Endothelial cell (in vitro differentiated cells): ENCODE measurements at regions not wholly inside any gene's neighbourhood (a gene's known extent, or its start where the extent isn't known, plus 50 kb on each side); places are given as distances from the start of the nearest gene placed in this dataset.
"Not testable (repeated sequence)": the region's sequence is repeated elsewhere in the genome, so short reads cannot be mapped to it uniquely, and the experiment has no call there.

Experiments
- DNase-seq: peaks from one replicate; pipeline ENCODE4 v3.0.0; 2021; ENCODE audit warnings: low spot score
- H3K27ac Mint-ChIP-seq: one replicate; pipeline ENCODE4 v1.8.0; 2021; ENCODE audit warnings: mixed read lengths, inconsistent platforms; ENCODE audit not compliant: unreplicated experiment
- H3K27me3 Mint-ChIP-seq: one replicate; pipeline ENCODE4 v1.8.0; 2021; ENCODE audit warnings: mild to moderate bottlenecking, moderate library complexity, mixed read lengths, inconsistent platforms; ENCODE audit not compliant: unreplicated experiment
- H3K36me3 Mint-ChIP-seq: one replicate; pipeline ENCODE4 v1.8.0; 2021; ENCODE audit warnings: mild to moderate bottlenecking, low read depth, mixed read lengths, inconsistent platforms; ENCODE audit not compliant: unreplicated experiment
- H3K4me1 Mint-ChIP-seq: one replicate; pipeline ENCODE4 v1.8.0; 2021; ENCODE audit warnings: mild to moderate bottlenecking, mixed read lengths, inconsistent platforms; ENCODE audit not compliant: unreplicated experiment
- H3K4me3 Mint-ChIP-seq: one replicate; pipeline ENCODE4 v1.8.0; 2021; ENCODE audit warnings: mild to moderate bottlenecking, mixed read lengths, inconsistent platforms; ENCODE audit not compliant: unreplicated experiment
- H3K9me3 Mint-ChIP-seq: one replicate; pipeline ENCODE4 v1.8.0; 2021; ENCODE audit warnings: mixed read lengths, inconsistent platforms; ENCODE audit not compliant: unreplicated experiment
- CTCF ChIP-seq: fragments of 200-600 bp; sonication (generic); IDR thresholded peaks from one replicate; pipeline ENCODE4 v1.5.0; 2021; ENCODE audit warnings: antibody characterized with exemption; ENCODE audit not compliant: unreplicated experiment

GRCh38 chr4:158102904-158103303 lies 69.9 kb downstream of the GASK1B start:
- Mint-ChIP-seq H3K27me3 (no peaks in the 10 kb centered on the region), H3K36me3 (no peaks in the 10 kb centered on the region), H3K4me1 (peaks cover 5% of the 10 kb centered on the region), H3K27ac (no peak overlapping the region), H3K4me3 (no peak overlapping the region), H3K9me3 (no peaks in the 10 kb centered on the region)
- DNase-seq, result no peak
- TF ChIP-seq CTCF, result no peak

GRCh38 chr4:158099686-158100085 lies 73.1 kb downstream of the GASK1B start:
- no peaks in the 10 kb centered on the region for H3K9me3 Mint-ChIP-seq
- peaks cover 5% of the 10 kb centered on the region for H3K4me1 Mint-ChIP-seq
- TF ChIP-seq CTCF, result no peak
- H3K36me3 Mint-ChIP-seq, result no peaks in the 10 kb centered on the region
- no peak for DNase-seq
- H3K27me3 Mint-ChIP-seq, result peaks cover 3% of the 10 kb centered on the region
- H3K27ac Mint-ChIP-seq, result no peak overlapping the region
- H3K4me3 Mint-ChIP-seq, result no peak overlapping the region

- peaks cover 5% of the 10 kb centered on the region for H3K4me1 Mint-ChIP-seq
- no peak overlapping the region for H3K4me3 Mint-ChIP-seq
Measured at GRCh38 chr4:158098802-158099201, 74.0 kb downstream of the GASK1B start.

GRCh38 chr4:158094413-158095134 lies 78.3 kb downstream of the GASK1B start:
- no peaks in the 10 kb centered on the region for H3K9me3 Mint-ChIP-seq
- no peaks in the 10 kb centered on the region for H3K36me3 Mint-ChIP-seq
- peaks cover 2% of the 10 kb centered on the region for H3K4me1 Mint-ChIP-seq
- TF ChIP-seq CTCF, result no peak
- DNase-seq, result no peak
- no peak overlapping the region for H3K4me3 Mint-ChIP-seq
- no peak overlapping the region for H3K27ac Mint-ChIP-seq
- peaks cover 3% of the 10 kb centered on the region for H3K27me3 Mint-ChIP-seq

More at GRCh38 chr4:158098802-158099201, 74.0 kb downstream of the GASK1B start:
- H3K9me3 Mint-ChIP-seq, result no peaks in the 10 kb centered on the region
- no peaks in the 10 kb centered on the region for H3K36me3 Mint-ChIP-seq
- no peak overlapping the region for H3K27ac Mint-ChIP-seq
- TF ChIP-seq CTCF, result no peak
- H3K27me3 Mint-ChIP-seq, result peaks cover 3% of the 10 kb centered on the region
- no peak for DNase-seq

GRCh38 chr4:158090323-158090722 lies 82.5 kb downstream of the GASK1B start:
- H3K4me3 Mint-ChIP-seq, result no peak overlapping the region
- H3K4me1 Mint-ChIP-seq, result no peaks in the 10 kb centered on the region
- no peak for DNase-seq
- no peaks in the 10 kb centered on the region for H3K9me3 Mint-ChIP-seq
- H3K27me3 Mint-ChIP-seq, result peaks cover 2% of the 10 kb centered on the region
- H3K27ac Mint-ChIP-seq, result no peak overlapping the region
- H3K36me3 Mint-ChIP-seq, result no peaks in the 10 kb centered on the region
- no peak for TF ChIP-seq CTCF

GRCh38 chr4:158089897-158090296 lies 82.9 kb downstream of the GASK1B start:
- not testable (repeated sequence) for H3K27me3 Mint-ChIP-seq, H3K27ac Mint-ChIP-seq, H3K4me1 Mint-ChIP-seq, DNase-seq, H3K4me3 Mint-ChIP-seq, H3K9me3 Mint-ChIP-seq, H3K36me3 Mint-ChIP-seq
